ENCODE measurements at regions not wholly inside any gene's neighbourhood (a gene's known extent, or its start where the extent isn't known, plus 50 kb on each side); places are given as distances from the start of the nearest gene placed in this dataset.

- DNase-seq, result no peak
Measured at GRCh38 chr4:63618883-63619718, 790.1 kb downstream of the TECRL start.

- DNase-seq, result no peak
Measured at GRCh38 chr4:63607169-63607872, 801.9 kb downstream of the TECRL start.

- DNase-seq, result no peak
Measured at GRCh38 chr4:63589796-63590195, 819.5 kb downstream of the TECRL start.

GRCh38 chr4:63583561-63583960, 825.7 kb downstream of the TECRL start:
- no peak for DNase-seq

DNA sequence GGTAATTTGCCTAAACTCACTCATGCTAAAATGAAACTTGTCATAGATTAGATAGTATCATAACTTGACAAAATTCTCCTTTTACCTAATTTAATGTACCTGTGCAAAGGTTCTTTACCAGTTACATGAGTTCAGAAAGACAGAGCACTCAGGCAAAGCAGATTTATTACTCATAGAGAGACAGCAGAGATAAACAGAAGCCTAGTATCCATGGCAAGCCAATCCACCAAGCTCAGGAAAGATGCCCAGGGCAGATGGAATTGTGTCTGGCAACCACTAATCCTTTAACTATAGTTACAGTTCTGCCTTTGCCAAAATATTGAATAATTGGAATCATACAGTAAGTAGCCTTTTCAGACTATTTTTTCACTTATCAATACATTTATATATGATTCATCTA, 826.2 kb downstream of the TECRL start:
- no peak for DNase-seq

- DNase-seq, result no peak
Measured at GRCh38 chr4:63580796-63581475, 828.3 kb downstream of the TECRL start.

- DNase-seq, result peak in 1 of 2 experiments; percentile 4
Measured at GRCh38 chr4:63578383-63578782, 830.9 kb downstream of the TECRL start.

GRCh38 chr4:63566658-63567057, 842.6 kb downstream of the TECRL start:
- DNase-seq, result no peak

DNA sequence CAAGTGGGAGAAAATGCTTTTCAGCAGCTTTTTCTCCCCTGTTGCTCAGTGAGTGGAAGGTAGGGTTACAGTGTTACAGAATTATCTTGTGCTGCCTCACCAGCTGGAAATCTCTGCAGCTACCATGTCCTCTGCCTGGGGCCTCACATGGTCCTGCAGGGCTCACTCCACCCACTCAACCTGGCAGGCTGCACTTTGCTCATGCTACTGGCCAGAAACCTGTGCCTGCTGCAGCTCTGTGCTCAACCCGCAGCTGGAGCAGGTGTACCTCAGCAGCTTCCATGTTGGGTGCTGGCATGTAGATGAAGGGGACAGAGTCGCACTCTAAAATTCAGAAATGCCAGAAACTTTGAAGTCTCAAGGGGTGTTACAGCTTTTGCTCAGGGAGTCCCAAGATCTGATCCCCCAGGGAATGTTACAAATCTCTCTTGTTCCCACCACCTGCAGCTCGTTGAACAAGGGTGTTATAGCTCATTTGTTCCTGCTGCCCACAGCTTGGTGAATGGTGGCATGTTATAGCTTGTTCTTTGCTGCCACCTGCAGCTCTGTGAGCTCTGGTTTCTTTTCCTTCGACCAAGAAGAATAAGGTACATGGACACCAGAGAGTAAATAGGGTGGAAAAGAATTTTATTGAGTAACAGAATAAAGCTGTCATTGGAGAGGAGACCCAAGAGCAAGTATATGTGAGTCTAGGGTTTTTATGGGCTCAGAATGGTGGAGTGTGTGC, 845.8 kb downstream of the TECRL start:
- no peak for DNase-seq

DNA sequence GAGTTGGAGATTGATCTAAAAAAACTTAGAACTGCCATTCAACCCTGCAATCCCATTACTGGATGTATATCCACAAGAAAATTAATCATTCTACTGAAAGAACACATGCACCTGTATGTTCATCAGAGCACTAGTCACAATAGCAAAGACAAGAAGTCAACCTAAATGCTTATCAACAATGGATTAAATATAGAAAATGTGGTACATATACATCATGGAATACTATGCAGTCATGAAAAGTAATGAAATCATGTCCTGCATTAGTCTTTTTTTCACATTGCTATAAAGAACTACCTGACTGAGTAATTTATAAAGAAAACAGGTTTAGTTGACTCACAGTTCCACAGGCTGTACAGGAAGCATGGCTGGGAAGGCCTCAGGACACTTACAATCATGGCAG, 850.5 kb downstream of the TECRL start:
- no peak for DNase-seq

DNA sequence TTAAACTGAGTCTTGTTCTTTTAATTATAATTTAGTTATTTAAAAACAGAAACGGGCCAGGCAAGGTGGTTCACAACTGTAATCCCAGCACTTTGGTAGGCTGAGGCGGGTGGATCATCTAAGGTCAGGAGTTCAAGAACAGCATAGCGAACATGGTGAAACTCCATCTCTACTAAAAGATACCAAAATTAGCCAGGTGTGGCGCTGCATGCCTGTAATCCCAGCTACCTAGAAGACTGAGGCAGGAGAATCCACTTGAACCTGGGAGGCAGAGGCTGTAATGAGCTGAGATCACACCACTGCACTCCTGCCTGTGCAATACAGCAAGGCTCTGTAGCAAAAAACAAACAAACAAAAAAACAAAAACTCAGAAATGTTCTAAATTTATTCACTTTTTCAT, 852.9 kb downstream of the TECRL start:
- no peak for DNase-seq

- DNase-seq, result no peak
Measured at GRCh38 chr4:63553123-63553522, 856.1 kb downstream of the TECRL start.

DNA sequence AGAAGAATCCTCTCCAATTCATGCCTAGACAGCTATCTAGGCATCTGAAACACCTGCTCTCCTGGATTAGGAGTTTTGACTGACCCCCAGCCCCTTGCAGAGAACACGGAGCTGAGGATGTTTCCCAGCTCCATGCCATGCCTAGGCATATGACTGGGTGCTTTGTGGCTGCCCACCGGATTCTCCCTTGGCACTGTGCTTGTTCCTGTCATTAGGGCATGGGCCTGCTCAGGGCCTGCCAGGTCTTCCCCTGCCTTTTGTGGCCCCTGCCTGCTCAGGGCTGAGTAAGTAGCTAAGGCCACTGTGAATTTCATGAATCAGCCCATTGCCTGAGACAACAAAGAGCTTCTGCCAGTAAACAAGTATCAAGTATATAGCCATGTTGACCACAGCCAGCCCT, 867.4 kb downstream of the TECRL start:
- DNase-seq, result no peak

GRCh38 chr4:63529581-63530337, 879.5 kb downstream of the TECRL start:
- DNase-seq, result no peak

DNA sequence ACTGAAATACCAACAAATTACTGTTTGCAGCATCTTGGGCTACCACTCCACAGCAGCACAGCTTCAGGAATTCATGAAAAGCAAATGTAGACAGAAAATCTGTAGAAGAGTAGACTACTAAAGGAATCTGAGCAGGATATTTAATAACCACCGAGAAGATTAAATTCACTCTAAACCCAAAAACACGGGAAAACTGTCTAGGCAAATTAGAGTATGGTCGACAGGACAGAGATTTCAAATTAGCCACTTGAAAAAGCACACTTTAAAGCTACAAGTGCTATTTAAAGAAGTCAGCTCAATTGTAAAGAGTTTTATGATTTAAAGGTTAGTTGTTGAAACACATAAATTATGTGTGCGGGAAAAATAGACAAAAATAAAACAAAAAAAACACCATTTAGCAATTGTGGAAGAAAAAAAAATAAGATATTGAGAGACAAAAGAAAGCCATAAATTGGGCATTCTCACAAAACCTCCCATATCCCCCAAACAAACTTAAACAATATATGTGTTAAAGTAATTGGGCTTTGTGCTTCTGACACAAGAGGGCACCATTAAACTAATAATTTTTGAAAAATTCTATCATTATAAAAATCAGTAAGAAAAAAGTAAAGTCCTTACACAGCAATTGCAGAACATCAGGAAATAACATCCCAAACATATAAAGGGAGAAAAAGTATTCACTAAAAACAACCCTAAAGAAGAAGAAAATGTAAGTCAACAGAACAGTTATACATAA, 880.8 kb downstream of the TECRL start:
- peak in 1 of 2 experiments; percentile 7 for DNase-seq

- DNase-seq, result no peak
Measured at GRCh38 chr4:63526251-63526650, 883.0 kb downstream of the TECRL start.

DNA sequence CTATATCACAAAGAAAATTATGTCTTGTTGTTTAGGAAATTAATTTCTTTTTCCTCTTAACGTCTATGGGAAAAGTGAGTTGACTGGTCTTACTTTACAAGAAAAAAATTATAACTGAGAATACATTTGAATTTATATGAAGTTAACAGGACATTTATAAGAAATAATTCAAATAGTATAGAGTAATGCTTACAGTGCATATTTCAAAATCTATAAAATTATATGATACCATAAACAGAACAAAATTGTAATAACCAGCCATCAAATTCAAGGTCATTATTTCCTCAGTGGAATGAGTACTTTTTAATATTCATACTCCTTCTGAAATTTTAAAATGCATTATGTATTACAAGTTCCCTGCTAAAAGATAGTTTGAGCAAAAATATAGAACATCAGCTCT, 884.5 kb downstream of the TECRL start:
- DNase-seq, result no peak

DNA sequence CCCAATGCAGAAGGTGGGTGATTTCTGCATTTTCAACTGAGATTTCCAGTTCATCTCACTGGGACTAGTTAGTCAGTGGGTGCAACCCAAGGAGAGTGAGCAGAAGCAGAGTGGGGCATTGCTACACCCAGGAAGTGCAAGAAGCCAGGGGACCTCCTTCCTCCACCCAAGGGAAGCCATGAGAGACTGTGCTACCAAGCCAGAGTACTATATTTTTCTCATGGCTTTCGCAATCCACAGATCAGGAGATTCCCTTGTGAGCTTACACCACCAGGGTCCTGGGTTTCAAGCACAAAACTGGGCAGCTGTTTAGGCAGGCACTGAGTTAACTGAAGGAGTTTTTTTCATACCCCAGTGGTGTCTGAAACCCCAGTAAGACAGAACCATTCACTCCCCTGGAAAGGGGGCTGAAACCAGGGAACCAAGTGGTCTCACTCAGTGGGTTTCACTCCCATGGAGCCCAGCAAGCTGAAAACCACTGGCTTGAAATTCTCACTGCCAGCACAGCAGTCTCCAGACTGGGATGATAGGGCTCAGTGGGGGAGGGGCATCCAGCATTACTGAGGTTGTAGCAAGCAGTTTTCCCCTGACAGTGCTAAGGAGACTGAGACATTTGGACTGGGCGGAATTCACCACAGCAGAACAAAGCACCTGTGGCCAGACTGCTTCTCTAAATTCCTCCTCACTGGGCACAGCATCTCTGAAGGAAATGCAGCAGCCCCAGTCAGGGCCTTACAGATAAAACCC, 903.4 kb downstream of the TECRL start:
- no peak for DNase-seq

- no peak for DNase-seq
Measured at GRCh38 chr4:63493265-63493664, 916.0 kb downstream of the TECRL start.

DNA sequence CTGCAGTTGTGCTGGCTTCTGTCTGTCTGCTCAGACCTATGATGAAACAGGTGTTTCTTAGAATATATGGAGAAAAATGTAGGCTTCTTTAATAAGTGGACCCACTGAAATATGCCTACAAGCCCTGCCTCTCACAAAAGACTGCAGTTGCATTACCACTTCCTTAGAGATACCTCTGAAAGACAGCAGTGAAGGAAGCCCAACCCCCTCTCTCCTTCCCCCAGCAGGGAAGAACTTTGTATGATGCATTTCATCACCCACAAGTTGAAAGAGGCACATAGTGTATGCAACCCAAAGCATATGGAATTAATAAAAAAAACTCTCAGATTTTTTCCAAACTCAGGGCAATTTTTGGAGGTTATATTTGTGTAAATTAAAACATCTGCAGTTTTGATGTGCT, 916.7 kb downstream of the TECRL start:
- DNase-seq, result no peak

- DNase-seq, result no peak
Measured at GRCh38 chr4:63464393-63464792, 944.9 kb downstream of the TECRL start.
